K562 (cell line): ENCODE measurements at regions not wholly inside any gene's neighbourhood (a gene's known extent, or its start where the extent isn't known, plus 50 kb on each side); places are given as distances from the start of the nearest gene placed in this dataset.

Experiments
- ELK3 ChIP-seq: fragments of 450-650 bp; formaldehyde crosslinking; IDR thresholded peaks from 2 replicates; pipeline ENCODE4 v1.4.0; 2020; ENCODE audit warnings: mild to moderate bottlenecking
- FOXA3 ChIP-seq, 2 experiments: fragments of 450-650 bp in 1 of 2; sonication (generic) in 1 of 2; formaldehyde crosslinking; IDR thresholded peaks in 1 of 2; conservative IDR thresholded peaks in 1 of 2; 2 replicates each; pipeline versions ENCODE4 v1.4.0 to v1.8.0; 2020 to 2022; ENCODE audit warnings: mild to moderate bottlenecking in 2 of 2, missing genetic modification reagents in 1 of 2
- HDAC8 ChIP-seq: fragments of 450-650 bp; IDR thresholded peaks from 2 replicates; pipeline ENCODE4 v1.6.1; 2016; ENCODE audit warnings: mild to moderate bottlenecking, missing genetic modification characterization, moderate library complexity, missing compliant biosample characterization
- HDGF ChIP-seq: fragments of 450-650 bp; IDR thresholded peaks from 2 replicates; pipeline ENCODE4 v1.6.1; 2016
- HES1 ChIP-seq: fragments of 450-650 bp; IDR thresholded peaks from 2 replicates; pipeline ENCODE4 v1.6.1; 2016; ENCODE audit warnings: low read depth, mild to moderate bottlenecking, moderate library complexity
- NR4A1 ChIP-seq, 2 experiments: fragments of 250-450 bp in 1 of 2; fragments of 450-650 bp in 1 of 2; sonication (Bioruptor Pico) in 1 of 2; IDR thresholded peaks; 2 replicates each; pipeline versions ENCODE4 v1.4.0 to v1.6.1; 2016 to 2020; ENCODE audit warnings: mild to moderate bottlenecking in 2 of 2, missing compliant biosample characterization in 1 of 2, missing genetic modification characterization in 1 of 2, moderate library complexity in 1 of 2
- REST ChIP-seq, 2 experiments: fragments of 450-650 bp; formaldehyde crosslinking in 1 of 2; IDR thresholded peaks; 2 replicates each; pipeline versions ENCODE4 v1.4.0 to v1.6.1; 2014 to 2020; ENCODE audit warnings: mild to moderate bottlenecking in 2 of 2, borderline replicate concordance in 1 of 2, low read depth in 1 of 2
- SMARCE1 ChIP-seq: fragments of 450-650 bp; IDR thresholded peaks from 2 replicates; pipeline ENCODE4 v1.7.1; 2016; ENCODE audit warnings: mild to moderate bottlenecking
- SRSF3 ChIP-seq: fragments of 200-400 bp; formaldehyde crosslinking; IDR thresholded peaks from 2 replicates; pipeline ENCODE4 v1.6.1; 2016; ENCODE audit warnings: mild to moderate bottlenecking, low read length, moderate library complexity; ENCODE audit not compliant: insufficient read depth
- SUPT5H ChIP-seq: fragments of 450-650 bp; IDR thresholded peaks from 2 replicates; pipeline ENCODE4 v1.6.1; 2016
- TEAD1 ChIP-seq, 2 experiments: fragments of 450-650 bp in 1 of 2; sonication (generic) in 1 of 2; formaldehyde crosslinking; IDR thresholded peaks; 2 replicates each; pipeline versions ENCODE4 v1.4.0 to v1.8.0; 2020 to 2022; ENCODE audit warnings: mild to moderate bottlenecking in 2 of 2, missing genetic modification reagents in 1 of 2
- THRAP3 ChIP-seq: fragments of 450-650 bp; IDR thresholded peaks from 2 replicates; pipeline ENCODE4 v1.6.1; 2016; ENCODE audit warnings: mild to moderate bottlenecking, inconsistent platforms, borderline replicate concordance
- U2AF1 ChIP-seq: fragments of 200-400 bp; formaldehyde crosslinking; optimal IDR thresholded peaks from 2 replicates; pipeline ENCODE3; 2017; ENCODE audit warnings: mild to moderate bottlenecking, low read depth, low read length, moderate library complexity
- ZNF121 ChIP-seq: sonication (generic); formaldehyde crosslinking; conservative IDR thresholded peaks from 2 replicates; pipeline ENCODE4 v1.8.0; 2022; ENCODE audit warnings: missing genetic modification reagents

- TF ChIP-seq SRSF3: no peak
- TF ChIP-seq SUPT5H: no peak
- TF ChIP-seq HDGF: no peak; the same call in 1 of the 2 replicates
- TF ChIP-seq FOXA3 (CRISPR knock-in tag; conservative IDR thresholded peaks at IDR 0.05 in 1 of 2, IDR thresholded peaks at IDR 0.05 in 1 of 2): peak in 1 of 2 experiments; percentile 21; a peak in 1 of 4 replicates
- TF ChIP-seq ZNF121 (CRISPR knock-in tag): no peak
- TF ChIP-seq NR4A1 (CRISPR knock-in tag; IDR thresholded peaks at IDR 0.05): no peak
- TF ChIP-seq NR4A1 (tag; IDR thresholded peaks at IDR 0.05): peak; percentile 91
- no peak for TF ChIP-seq U2AF1
- TF ChIP-seq THRAP3: no peak
- TF ChIP-seq TEAD1 (CRISPR knock-in tag; IDR thresholded peaks at IDR 0.05): peak; percentile 77 to 81; a peak in 3 of 4 replicates
- TF ChIP-seq REST (IDR thresholded peaks at IDR 0.05; ENCODE audit: borderline replicate concordance): peak; percentile 26; the same call in 1 of the 2 replicates
- 0 out of 2 replicates have a peak, but pooled peaks have one; percentile 57 for TF ChIP-seq REST (CRISPR knock-in tag; IDR thresholded peaks at IDR 0.05; ENCODE audit: low read depth)
- peak; percentile 92 for TF ChIP-seq SMARCE1
- TF ChIP-seq HDAC8 (tag): peak; percentile 70; the same call in 1 of the 2 replicates
- no peak for TF ChIP-seq ELK3
- peak; percentile 88 for TF ChIP-seq HES1
Observed at GRCh38 chr7:101729241-101729883, 88.1 kb upstream of the CUX1 start (continued).
